HG02938 (cell line): ENCODE measurements at regions not wholly inside any gene's neighbourhood (a gene's known extent, or its start where the extent isn't known, plus 50 kb on each side); places are given as distances from the start of the nearest gene placed in this dataset.

Experiments used
- ATAC-seq: cut with Tn5 transposase; IDR thresholded peaks from one replicate; pipeline ENCODE4 v1.9.1; 2021; ENCODE audit warnings: mild to moderate bottlenecking, moderate library complexity; ENCODE audit not compliant: unreplicated experiment

- no peak for ATAC-seq
Measured at GRCh38 chr9:24488896-24489295, 56.8 kb downstream of the IZUMO3 start.

DNA sequence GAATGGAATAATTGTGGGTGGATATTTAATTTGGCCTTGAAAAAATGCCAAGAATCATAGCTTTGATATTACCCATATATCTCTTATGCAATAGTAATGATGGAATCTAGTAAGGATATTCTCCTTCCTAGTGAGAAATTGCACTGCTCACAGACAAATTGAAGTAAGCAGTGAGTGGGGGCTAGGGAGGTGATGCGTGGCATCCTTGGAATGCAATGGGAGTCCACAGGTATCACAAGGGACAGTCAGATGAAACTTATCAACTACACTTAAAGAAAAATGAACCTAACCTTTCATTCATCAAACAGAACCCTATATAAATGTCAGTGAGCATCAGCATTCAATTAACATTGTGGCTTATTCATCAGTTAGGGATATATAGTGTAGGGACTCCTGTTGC lies 57.8 kb downstream of the IZUMO3 start:
- ATAC-seq: no peak

GRCh38 chr9:24487250-24487861 lies 58.3 kb downstream of the IZUMO3 start:
- ATAC-seq: no peak

DNA sequence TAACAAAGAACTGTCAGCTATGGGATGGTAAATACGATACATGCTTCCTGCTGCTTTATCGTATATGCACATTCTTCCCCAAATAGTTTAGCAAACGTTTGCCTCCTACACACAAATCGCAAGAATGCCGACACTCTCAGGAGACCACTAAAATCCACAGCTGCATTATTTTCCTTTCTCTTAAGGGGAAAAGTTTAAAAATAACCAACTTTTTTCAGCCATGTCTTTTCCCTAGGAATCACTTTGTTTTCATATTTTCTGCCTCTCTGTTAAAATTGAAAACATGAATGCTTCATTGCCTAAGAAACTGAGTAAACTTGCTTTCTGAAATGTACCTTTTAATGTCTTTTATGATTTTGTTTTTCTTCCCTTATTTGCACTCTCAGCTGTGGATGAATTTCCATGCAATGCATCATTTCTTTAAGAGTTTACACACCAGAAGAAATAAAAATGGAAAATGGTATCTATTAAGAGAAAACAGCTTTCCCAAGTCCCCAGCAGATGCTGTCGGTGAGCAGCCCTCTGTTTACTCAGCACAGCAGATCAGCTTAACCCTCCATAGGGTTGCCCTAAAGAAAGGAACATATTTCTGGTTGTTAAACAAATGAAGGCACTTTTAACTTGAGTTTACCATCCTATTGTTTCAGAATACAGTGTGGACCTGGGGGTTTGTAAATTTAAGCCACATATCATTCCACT lies 66.2 kb downstream of the IZUMO3 start:
- ATAC-seq: no peak

- no peak for ATAC-seq
Measured at GRCh38 chr9:24464319-24464951, 81.3 kb downstream of the IZUMO3 start.

- ATAC-seq: no peak
Measured at GRCh38 chr9:24462951-24463350, 82.7 kb downstream of the IZUMO3 start.

DNA sequence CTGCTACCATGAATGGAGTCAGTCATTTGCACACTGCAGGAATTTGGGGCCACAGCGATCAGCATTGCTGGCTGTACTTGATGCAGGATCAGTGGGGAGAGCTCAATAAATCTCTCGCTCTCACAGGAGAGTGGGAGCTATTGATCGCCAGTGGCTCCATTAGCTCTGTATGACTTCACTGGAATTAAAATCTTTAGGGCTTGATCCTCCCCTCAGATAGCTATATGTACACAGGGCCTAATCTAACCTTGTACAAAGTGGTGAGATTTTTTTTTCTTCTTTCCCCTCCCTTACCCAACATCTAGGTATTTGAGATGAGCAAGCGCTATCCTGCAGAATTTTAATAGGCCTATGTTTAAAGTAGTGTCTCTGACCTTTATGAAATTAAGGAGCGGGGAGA lies 84.9 kb downstream of the IZUMO3 start:
- no peak for ATAC-seq

- ATAC-seq: no peak
Measured at GRCh38 chr9:24459953-24460352, 85.7 kb downstream of the IZUMO3 start.

DNA sequence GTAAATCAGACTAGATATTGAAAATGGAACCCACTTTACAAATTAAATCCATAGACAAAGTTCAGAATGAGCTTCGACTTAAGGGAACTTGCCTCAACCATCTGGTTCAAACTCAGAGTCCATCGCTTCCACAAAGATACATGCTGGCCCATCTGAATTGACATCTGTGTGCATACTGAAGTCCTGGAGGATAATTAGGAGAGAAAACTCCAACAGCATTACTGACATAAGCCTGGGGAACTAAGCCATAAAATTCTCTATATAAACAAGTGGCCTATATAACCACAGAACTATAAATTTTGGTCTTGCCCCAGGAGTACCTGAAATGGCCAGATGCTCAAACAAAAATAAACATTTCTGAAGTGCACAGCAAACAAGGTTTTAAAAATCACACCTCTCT lies 94.4 kb downstream of the IZUMO3 start:
- ATAC-seq: no peak

DNA sequence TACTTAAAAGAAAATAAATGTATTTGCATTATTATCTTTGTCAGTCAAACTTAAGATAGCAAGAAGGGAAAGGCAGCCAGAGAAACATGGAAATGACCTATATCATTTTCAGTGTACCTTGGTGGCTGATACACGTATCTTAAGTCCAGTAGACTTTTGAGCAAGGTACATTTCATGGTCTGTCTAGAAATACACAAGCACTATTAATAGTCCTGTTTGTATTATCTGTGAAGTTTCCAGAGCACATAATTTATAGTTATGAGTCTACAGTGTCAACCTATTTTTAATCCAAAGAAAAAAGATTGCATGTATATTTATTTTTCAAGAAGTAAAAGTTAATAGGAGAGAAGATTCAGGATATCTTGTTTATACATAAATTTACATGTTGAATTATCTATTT lies 95.7 kb downstream of the IZUMO3 start:
- no peak for ATAC-seq

DNA sequence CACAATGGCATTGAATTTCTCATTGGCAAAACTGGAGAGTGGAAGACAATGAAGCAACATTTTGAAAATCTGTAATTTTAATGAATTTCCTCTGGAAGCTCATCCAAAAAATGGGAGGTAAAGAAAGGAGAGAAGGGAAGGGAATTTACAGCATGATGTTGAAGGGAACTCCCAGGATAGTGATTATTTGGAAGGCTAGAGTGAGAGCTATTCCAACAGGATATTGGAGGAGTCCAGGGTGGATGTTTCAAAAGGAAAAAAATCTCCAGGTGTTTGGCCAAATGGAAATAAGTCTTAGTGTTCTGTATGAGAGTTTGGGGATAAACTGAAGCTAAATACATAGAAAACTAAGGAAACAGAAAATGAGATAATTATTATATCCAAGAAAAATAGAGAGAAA lies 106.2 kb downstream of the IZUMO3 start:
- no peak for ATAC-seq

- ATAC-seq: no peak
Measured at GRCh38 chr9:24438876-24439275, 106.8 kb downstream of the IZUMO3 start.

GRCh38 chr9:24436761-24437160 lies 108.9 kb downstream of the IZUMO3 start:
- no peak for ATAC-seq

GRCh38 chr9:24434183-24434582 lies 111.5 kb downstream of the IZUMO3 start:
- no peak for ATAC-seq

- ATAC-seq: no peak
Measured at GRCh38 chr9:24416136-24416535, 129.6 kb downstream of the IZUMO3 start.

- no peak for ATAC-seq
Measured at GRCh38 chr9:24413651-24414050, 132.0 kb downstream of the IZUMO3 start.

GRCh38 chr9:24398466-24398865 lies 147.2 kb downstream of the IZUMO3 start:
- ATAC-seq: no peak

GRCh38 chr9:24391095-24391494 lies 154.6 kb downstream of the IZUMO3 start:
- ATAC-seq: no peak

DNA sequence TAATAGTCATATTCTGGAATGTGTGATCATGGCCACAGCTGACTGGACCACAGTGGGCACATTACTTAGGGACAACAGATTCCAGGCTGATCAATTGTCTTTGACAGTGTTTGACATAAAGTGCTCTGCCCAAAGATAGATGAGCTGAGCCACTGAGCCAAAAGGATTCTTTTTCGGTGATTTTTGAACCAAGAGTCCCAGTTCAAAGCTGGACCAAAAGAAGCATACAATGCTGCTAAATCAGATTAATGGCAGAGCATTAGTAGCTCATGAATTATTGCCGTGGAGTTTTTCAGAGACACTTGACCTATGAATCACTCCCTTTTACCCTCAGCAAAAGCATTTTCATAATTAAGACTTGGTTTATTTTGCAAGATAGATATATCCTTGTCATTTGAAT lies 160.6 kb downstream of the IZUMO3 start:
- ATAC-seq: no peak

GRCh38 chr9:24382566-24382965 lies 163.1 kb downstream of the IZUMO3 start:
- no peak for ATAC-seq

DNA sequence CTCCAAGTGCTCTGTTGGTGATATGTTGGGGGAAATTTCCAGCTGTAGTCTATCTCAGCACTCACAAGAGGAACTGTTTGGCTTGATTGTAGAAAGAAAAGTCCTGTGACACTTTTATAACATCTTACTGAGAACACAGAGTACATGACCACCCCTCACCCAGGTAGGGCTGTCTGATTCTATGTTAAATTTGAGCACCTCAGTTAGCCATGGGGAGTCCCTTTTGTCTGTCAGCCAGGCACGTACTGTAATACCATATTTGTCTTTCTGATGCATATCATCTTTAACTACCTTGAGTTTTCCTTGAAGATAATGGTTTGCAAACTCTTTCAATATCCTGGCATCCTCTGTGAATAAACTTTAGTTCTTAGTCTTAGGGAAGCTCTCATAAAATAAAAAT lies 164.5 kb downstream of the IZUMO3 start:
- ATAC-seq: no peak

DNA sequence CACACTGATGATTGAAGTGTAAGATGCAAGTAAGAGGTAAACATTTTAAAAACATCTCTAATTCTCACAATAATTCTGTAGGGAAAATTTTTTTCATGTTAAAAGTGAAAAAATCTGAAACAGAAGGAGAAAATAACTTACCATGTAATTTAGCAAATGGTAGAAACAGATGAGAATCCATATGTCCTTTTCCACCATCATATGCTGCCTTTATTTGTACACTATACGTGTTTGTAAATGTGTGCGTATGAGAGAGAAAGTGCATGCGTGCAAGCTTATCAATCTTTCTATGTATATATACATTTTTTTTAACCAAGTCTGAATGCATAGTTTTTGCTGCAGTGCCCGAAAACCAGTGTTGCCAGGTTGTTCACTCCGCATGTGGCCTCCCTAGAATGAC lies 186.7 kb downstream of the IZUMO3 start:
- ATAC-seq: no peak
